Left forelimb (tissue), 1 donor: ENCODE measurements at regions not wholly inside any gene's neighbourhood (a gene's known extent, or its start where the extent isn't known, plus 50 kb on each side); places are given as distances from the start of the nearest gene placed in this dataset.

ENCODE experiments used
- DNase-seq: peaks from one replicate; pipeline ENCODE4 v3.0.0-alpha.2; 2018; ENCODE audit warnings: low spot score

GRCh38 chr6:67666177-67666964 lies 968.7 kb upstream of the ADGRB3 start:
- no peak for DNase-seq

GRCh38 chr6:67664942-67665341 lies 970.1 kb upstream of the ADGRB3 start:
- DNase-seq, result no peak

DNA sequence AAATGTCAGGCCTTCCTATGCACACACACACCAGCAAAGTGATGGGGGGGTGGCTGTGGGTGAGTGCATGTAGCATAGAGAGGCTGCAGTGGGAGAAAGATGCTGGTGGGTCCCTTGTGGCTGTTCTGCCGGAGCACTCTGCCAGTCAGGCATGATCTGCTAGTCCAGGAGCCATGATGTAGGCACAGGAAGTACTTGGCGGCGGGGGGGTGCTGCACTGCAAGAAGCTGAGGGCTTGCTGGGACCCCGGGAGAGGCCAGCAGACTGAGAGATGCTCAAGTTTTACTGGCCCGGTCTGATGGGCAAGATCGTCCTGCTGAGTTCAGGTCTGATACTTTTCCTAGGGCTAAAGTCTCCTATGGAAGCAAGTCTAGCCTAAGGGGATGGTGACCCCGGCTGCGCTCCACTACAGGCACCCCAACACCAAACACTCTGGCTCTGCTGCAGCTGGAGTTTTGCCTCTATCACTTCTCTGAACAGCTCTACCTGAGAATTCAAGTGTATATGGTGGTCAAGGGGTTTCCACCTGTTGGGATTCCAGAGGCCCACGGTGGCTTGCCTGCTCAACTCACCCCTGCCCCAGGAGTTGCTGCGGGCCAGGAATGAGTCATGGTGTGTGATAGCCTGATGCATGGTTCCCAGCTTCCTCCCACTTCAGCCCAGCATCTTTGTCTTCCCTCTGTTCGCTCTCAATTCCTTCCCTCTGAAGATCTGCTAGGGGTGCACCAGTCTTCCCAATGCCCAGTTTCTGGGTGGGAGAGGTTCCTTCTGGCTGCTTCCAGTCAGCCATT lies 971.8 kb upstream of the ADGRB3 start:
- no peak for DNase-seq

DNA sequence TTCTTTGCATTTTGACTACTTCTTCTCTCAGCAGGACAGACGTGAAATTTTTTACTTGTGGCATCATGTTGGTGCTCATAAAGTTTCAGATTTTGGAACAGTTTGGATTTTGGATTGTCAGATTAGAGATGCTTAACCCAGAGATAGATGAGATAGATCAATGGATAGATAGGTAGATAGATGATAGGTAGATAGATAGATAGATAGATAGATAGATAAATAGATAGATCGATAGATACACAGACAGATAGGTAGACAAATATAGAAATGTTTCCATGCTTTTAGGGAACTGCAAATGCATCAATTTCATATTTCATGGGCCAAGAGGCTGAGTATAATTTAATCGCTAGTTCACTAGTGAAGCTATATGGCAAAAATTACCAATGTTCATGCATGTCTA lies 981.5 kb upstream of the ADGRB3 start:
- DNase-seq, result no peak

DNA sequence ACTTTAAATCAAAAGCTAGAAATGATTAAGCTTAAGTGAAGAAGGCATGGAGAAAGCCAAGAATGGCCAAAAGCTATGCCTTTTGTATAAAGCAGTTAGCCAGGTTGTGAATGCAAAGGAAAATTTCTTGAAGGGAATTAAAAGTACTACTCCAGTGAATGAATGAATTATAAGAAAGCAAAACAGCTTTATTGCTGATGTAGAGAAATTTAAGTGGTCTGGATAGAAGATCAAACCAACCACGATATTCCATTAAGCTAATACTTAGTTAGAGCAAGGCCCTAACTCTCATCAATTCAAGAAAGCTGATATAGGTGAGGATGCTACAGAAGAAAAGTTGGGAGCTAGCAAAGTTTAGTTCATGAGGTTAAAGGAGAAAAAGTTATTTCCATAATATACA lies 988.5 kb upstream of the ADGRB3 start:
- no peak for DNase-seq

GRCh38 chr6:67643281-67643680 lies 991.8 kb upstream of the ADGRB3 start:
- DNase-seq, result no peak

DNA sequence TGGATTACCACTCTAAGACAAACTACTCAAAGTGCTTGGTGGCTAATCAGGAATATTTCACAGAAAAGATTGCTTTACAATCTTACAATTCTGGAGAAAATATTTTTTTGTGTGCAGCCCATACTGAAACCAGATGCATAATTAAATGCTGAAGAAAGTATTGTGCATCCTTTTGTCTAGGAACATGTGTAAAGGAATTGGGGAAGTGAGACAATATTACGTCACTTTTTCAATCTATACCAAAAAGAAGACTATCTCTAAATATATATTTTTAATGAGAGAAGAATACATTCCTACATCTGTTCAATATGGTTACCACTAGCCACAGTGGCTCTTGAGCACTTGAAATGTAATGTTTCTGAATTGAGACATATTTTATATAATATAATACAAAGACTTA lies 992.5 kb upstream of the ADGRB3 start:
- DNase-seq, result no peak

- DNase-seq, result no peak
Observed at GRCh38 chr6:67640484-67640883, 994.6 kb upstream of the ADGRB3 start.

DNA sequence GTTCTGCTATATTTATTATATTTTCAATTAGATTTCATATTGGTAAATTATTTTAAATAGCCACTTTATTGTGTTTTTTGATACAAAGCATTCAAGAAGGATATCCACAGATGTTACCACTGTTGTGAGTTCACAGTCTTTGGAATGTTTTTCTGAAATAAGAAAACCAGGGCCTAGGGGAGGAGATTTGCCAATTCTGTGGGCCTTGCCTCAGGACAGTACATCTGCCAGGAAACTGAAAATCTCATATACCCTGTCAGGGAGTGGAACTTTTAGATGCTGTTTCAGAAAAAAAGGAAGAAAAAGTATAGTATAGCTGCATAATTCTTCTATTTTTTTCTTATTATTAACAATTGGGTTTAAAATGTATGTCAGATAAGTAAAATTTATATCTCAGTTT lies 995.9 kb upstream of the ADGRB3 start:
- DNase-seq, result no peak

DNA sequence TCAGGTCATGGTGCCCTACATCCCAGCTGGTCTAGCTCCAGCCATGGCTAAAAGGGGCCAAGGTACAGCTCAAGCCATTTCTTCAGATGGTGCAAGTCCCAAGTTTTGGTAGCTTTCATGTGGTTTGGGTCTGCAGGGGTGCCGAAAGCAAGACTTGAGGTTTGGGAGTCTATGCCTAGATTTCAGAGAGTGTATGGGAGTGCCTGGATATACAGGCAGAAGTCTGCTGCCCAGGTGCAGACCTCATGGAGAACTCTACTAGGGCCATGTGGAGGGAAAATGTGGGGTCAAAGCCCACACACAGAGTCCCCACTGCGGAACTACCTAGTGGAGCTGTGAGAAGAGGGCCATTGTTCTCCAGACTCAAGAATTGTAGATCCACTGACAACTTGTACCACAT lies 1000.9 kb upstream of the ADGRB3 start:
- no peak for DNase-seq

DNA sequence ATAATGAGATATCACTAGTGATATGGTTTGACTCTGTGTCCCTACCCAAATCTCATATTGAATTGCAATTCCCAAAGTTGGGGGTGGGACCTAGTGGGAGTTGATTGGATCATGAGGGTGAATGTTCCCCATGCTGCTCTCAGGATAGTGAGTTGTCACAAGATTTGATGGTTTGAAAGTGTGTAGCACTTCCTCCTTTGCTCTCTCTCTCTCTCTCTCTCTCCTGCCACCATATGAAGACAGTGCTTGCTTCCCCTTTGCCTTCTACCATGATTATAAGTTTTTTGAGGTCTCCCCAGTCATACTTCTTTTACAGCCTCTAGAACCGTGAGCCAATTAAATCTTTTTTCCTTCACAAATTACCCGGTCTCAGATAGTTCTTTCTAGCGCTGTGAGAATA lies 1002.0 kb upstream of the ADGRB3 start:
- no peak for DNase-seq

GRCh38 chr6:67630146-67630545 lies 1004.9 kb upstream of the ADGRB3 start:
- no peak for DNase-seq

DNA sequence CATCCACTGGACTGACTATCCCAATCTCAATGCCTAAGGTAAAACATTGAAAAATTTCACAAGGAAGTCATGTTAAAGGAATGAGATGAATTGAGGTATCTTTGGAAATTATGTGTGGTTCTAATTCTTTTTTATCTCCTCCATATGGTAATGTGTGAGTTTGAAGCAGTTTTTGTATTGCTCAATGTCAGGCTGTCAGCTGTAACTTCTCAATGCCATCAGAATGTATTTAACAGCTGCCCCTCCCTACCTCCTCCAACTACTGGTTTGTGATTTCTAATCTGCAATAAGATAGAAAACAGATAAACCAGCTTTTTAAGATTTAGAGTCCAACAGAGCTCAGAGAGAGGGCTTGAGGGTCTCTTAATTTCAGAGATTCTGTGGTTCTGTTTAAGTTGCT lies 1005.8 kb upstream of the ADGRB3 start:
- no peak for DNase-seq

DNA sequence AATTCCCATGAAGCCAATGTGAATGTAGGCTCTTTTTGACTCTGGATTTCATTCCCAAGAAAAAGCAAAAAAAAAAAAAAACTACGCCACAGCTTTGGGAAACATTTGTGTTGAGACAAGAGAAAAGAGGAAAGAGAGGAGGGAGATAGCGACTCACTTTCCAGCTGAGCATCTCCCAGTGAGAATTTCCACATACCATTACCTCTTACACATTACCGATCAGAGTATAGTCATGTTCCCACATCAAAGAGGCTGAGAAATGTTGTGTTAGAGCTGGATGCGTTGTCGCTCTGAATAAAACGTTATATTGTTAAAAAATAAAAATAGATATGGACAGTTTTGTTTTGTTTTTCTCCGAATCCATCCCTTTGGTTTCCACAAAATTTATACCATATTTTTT lies 1019.3 kb upstream of the ADGRB3 start:
- no peak for DNase-seq

DNA sequence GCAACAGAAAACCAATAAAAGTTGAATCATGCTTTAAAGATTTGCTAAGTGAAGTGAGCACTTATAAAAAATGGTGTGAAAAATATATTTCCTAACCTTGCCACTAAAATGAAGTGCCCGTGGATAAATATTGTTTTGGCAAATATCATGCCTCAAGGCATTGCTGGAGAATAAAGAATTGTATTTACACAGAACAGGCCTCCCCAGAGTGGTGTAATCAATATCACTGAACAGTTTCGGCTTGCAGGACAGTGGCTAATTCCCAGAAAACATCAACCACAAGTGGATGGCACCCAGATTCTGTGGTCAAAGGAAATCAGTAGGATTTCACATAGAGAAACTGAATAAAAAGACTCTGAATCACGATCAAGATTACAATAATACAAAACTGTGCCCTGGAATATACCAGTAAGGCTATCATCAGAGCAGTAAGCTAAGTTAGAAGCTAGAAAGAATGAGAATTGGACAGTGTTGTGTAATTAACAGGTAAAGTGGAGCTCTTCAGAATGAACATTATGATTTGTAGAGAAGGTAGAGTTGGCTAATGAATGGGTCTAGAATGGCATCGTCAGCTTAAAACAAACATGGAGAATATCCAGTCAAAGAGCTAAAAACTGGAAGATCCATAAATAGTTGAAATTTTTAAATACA lies 1026.9 kb upstream of the ADGRB3 start:
- DNase-seq, result no peak

DNA sequence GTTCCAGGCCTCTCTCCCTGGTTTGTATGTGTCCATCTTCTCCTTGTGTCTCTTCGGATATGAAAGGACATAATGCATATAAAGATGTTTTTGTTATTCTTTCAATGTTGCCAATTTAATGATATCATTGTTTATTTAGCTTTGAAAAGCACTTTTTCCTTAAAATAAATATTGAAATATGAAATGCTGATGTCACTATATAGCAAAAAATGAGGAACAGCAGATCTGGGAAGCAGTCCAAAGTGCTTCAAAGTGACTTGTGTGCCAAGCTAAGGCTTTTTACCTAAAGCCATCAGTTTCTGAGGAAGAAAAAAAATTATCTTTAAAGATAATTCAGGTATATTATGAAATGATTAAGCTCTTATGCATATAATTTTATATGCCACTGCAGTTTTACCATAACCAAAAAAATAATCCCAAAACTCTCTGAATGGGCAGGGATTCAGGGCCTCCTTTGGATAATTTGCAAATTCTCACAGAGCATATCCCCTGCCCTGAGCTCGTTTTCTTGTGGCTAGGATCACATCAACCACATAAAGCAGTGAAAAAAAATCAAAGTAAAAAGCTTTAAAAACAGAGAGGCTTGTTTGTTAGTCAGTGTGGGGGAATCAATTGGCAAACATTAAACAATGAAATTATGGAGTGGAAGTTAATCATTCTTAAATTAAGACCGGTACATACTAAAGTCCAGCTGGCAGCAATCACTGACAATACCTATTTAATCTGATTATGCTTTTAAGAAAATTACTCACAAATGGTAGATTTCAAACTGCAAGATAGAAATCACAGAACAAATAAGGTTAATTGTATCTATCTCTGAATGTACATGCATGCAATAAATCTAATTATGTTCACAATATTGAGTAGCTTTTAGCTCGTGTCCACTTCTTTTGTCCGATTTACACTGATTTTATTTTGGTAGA lies 1027.9 kb upstream of the ADGRB3 start:
- no peak for DNase-seq

GRCh38 chr6:67594366-67594765 lies 1040.7 kb upstream of the ADGRB3 start:
- DNase-seq, result no peak

DNA sequence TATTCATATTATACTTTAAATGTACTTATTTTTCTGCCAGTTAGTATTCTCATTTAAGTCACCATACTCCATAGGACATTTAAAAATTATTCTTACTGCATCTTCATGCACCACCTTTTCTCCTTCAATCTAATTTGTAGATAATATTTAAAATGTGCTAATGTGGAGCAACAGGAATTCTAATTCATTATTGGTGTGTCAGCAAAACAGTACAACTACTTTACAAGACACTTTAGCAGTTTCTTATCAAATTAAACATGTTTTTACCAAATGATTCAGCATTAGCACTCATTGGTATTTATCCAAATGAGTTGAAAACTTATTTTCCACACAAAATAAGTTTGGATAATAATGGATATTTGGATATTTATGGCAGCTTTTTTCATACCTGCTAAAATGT lies 1041.8 kb upstream of the ADGRB3 start:
- DNase-seq, result no peak

- DNase-seq, result no peak
Observed at GRCh38 chr6:67591910-67592309, 1043.2 kb upstream of the ADGRB3 start.

DNA sequence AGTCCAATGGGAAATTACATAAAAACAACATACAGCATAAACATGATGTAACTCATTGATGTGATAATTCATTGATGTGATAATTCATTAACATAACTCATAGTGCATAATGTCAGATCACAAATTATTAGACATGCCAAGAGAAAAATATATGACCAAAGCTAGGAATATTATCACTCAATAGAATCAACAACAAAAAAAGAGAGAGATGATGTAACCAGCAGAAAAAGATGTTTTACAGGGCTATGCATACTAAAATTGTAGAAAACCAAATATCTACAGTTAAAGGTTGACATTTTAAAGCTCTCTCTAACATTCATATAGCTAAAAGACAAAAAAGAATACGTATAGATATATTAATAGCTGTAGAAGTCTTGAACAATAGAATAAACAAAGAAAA lies 1067.2 kb upstream of the ADGRB3 start:
- no peak for DNase-seq

DNA sequence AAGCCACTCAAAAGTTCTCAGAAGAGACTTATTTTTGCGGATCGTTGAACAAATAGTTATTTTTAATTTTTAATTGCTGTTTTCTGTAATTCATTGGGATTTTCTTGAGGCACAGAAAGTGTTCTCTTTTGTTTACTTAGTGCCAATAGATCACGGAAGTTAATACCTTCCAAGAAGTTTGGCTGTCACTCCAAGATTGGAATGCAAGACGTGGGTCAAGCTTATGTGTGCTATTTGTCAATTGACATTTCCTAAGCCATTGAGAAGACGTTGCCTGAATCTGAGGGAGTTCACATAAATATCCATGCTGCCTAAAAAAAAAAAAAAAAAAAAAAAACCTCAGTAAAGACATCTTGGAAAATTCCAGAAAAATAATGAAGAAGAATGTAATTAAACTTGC lies 1071.4 kb upstream of the ADGRB3 start:
- DNase-seq, result no peak

DNA sequence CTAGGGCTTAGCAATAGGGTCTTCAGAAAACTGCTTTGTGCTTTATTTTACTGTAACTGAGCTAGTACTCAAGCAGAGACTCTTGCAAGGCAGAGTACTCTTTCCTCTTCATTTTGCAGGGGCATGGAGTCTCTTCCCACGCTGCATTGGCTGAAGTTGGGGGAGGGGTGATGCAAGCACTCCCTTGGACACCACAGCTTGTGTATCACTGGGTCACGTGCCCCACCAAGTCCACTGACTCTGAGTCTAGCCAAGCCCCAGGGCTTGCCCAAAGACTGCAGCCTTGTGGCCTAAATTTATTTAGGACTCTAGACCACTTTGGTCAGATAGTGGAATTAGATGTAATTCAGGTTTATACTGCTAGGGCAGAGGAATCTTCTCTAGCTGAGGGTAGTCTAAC lies 1075.0 kb upstream of the ADGRB3 start:
- DNase-seq, result no peak
